Sigmoid colon (tissue), 4 donors: ENCODE measurements at regions not wholly inside any gene's neighbourhood (a gene's known extent, or its start where the extent isn't known, plus 50 kb on each side); places are given as distances from the start of the nearest gene placed in this dataset.

ENCODE experiments used
- EP300 ChIP-seq, 4 donors: sonication (generic); formaldehyde crosslinking; IDR thresholded peaks; one replicate each; pipeline ENCODE4 v1.6.1; 2017; ENCODE audit warnings: antibody characterized with exemption in 4 of 4
- POLR2A ChIP-seq, 2 donors: fragments of 450-650 bp; IDR thresholded peaks; one replicate each; pipeline ENCODE4 v1.6.1; 2016; ENCODE audit warnings: antibody characterized with exemption in 2 of 2, mild to moderate bottlenecking in 2 of 2, moderate library complexity in 2 of 2
- POLR2AphosphoS5 ChIP-seq, 4 donors: sonication (generic); formaldehyde crosslinking; IDR thresholded peaks; one replicate each; pipeline ENCODE4 v1.6.1; 2017; ENCODE audit warnings: antibody characterized with exemption in 4 of 4
- TF ChIP-seq, protein P1 (sequence below), 4 experiments: fragments of 450-650 bp in 3 of 4; fragments of 200-600 bp in 1 of 4; IDR thresholded peaks; one replicate each; pipeline ENCODE4 v1.5.1; 2016 to 2019; ENCODE audit warnings: antibody characterized with exemption in 4 of 4, mild to moderate bottlenecking in 3 of 4, moderate library complexity in 2 of 4

DNA sequence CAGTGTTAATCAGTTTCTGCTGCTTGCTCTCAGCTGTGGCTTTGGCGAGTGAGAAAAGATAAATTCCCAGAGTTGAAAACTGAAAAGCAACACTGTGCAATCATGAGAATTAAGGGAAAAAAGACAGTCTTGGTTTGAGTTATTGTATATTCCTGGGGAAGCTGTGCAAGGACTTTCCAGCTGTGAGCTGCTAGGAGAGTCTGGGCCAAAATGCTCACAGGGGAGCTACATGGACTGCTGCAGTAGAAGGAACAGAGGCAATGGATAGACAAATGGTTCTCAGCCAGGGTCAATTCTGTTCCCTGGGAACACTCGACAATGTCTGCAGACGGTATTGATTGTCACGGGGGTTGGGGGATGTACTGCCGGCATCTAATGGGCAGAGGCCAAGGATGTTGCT, 102.0 kb upstream of the ADAMTS18 start:
- TF ChIP-seq, protein P1, sequence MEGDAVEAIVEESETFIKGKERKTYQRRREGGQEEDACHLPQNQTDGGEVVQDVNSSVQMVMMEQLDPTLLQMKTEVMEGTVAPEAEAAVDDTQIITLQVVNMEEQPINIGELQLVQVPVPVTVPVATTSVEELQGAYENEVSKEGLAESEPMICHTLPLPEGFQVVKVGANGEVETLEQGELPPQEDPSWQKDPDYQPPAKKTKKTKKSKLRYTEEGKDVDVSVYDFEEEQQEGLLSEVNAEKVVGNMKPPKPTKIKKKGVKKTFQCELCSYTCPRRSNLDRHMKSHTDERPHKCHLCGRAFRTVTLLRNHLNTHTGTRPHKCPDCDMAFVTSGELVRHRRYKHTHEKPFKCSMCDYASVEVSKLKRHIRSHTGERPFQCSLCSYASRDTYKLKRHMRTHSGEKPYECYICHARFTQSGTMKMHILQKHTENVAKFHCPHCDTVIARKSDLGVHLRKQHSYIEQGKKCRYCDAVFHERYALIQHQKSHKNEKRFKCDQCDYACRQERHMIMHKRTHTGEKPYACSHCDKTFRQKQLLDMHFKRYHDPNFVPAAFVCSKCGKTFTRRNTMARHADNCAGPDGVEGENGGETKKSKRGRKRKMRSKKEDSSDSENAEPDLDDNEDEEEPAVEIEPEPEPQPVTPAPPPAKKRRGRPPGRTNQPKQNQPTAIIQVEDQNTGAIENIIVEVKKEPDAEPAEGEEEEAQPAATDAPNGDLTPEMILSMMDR (IDR thresholded peaks at IDR 0.05), result no peak
- TF ChIP-seq POLR2AphosphoS5 (IDR thresholded peaks at IDR 0.05) (no peak), POLR2A (IDR thresholded peaks at IDR 0.05) (no peak), EP300 (IDR thresholded peaks at IDR 0.05) (no peak)
